Liver (tissue), 3 donors: ENCODE measurements at regions not wholly inside any gene's neighbourhood (a gene's known extent, or its start where the extent isn't known, plus 50 kb on each side); places are given as distances from the start of the nearest gene placed in this dataset.

ENCODE experiments used
- FOXA2 ChIP-seq: IDR thresholded peaks from 2 replicates; pipeline ENCODE4 v1.6.1; 2016; ENCODE audit warnings: antibody characterized with exemption
- HNF4A ChIP-seq, 2 donors: conservative IDR thresholded peaks; 2 replicates each; pipeline ENCODE4 v1.6.1; 2016; ENCODE audit warnings: antibody characterized with exemption in 2 of 2, mild to moderate bottlenecking in 2 of 2
- JUND ChIP-seq, 2 donors: IDR thresholded peaks; 2 replicates each; pipeline ENCODE4 v1.6.1; 2016; ENCODE audit warnings: antibody characterized with exemption in 2 of 2
- NR2F2 ChIP-seq: IDR thresholded peaks from 2 replicates; pipeline ENCODE4 v1.6.1; 2016; ENCODE audit warnings: antibody characterized with exemption
- RAD21 ChIP-seq, 2 donors: IDR thresholded peaks; 2 replicates each; pipeline ENCODE4 v1.6.1; 2016; ENCODE audit warnings: antibody characterized with exemption in 2 of 2, mild to moderate bottlenecking in 2 of 2
- YY1 ChIP-seq: IDR thresholded peaks from 2 replicates; pipeline ENCODE4 v1.6.1; 2016; ENCODE audit warnings: antibody characterized with exemption, mild to moderate bottlenecking
- TF ChIP-seq, protein P1 (sequence below): fragments of 150-350 bp; IDR thresholded peaks from 2 replicates; pipeline ENCODE4 v1.5.1; 2017; ENCODE audit warnings: improper control_type of control experiment, low read depth, low read length; ENCODE audit not compliant: missing input control
- TF ChIP-seq, protein P2 (sequence below): IDR thresholded peaks from 2 replicates; pipeline ENCODE4 v1.6.1; 2016; ENCODE audit warnings: antibody characterized with exemption
- TF ChIP-seq, protein P3 (sequence below): IDR thresholded peaks from 2 replicates; pipeline ENCODE4 v1.6.1; 2016; ENCODE audit warnings: antibody characterized with exemption, mild to moderate bottlenecking
- TF ChIP-seq, protein P4 (sequence below): IDR thresholded peaks from 2 replicates; pipeline ENCODE4 v1.6.1; 2016; ENCODE audit warnings: antibody characterized with exemption
- donor health status: healthy.
- donor health status: healthy.

DNA sequence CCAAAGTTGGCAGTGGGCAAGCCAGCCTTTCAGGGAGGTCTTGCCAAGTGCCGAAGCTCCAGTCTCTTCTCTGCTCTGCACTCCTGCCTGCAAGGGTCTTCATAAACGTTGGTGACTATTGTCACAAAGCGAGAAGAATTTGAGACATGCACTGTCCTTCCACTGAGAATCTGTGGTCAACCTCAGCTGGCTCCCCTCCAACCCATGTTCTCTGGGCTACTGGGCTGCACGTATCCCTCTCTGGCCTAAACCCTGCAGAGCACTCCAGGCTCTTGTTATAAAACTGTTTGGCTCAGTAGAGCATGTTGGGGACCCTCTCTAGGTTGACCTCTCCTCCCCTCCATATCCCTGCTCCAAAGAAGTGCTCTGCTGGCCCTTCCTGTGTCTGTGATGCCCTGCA, 260.4 kb upstream of the NFE2L3 start:
- TF ChIP-seq, protein P1, sequence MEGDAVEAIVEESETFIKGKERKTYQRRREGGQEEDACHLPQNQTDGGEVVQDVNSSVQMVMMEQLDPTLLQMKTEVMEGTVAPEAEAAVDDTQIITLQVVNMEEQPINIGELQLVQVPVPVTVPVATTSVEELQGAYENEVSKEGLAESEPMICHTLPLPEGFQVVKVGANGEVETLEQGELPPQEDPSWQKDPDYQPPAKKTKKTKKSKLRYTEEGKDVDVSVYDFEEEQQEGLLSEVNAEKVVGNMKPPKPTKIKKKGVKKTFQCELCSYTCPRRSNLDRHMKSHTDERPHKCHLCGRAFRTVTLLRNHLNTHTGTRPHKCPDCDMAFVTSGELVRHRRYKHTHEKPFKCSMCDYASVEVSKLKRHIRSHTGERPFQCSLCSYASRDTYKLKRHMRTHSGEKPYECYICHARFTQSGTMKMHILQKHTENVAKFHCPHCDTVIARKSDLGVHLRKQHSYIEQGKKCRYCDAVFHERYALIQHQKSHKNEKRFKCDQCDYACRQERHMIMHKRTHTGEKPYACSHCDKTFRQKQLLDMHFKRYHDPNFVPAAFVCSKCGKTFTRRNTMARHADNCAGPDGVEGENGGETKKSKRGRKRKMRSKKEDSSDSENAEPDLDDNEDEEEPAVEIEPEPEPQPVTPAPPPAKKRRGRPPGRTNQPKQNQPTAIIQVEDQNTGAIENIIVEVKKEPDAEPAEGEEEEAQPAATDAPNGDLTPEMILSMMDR, result no peak
- TF ChIP-seq, protein P2, sequence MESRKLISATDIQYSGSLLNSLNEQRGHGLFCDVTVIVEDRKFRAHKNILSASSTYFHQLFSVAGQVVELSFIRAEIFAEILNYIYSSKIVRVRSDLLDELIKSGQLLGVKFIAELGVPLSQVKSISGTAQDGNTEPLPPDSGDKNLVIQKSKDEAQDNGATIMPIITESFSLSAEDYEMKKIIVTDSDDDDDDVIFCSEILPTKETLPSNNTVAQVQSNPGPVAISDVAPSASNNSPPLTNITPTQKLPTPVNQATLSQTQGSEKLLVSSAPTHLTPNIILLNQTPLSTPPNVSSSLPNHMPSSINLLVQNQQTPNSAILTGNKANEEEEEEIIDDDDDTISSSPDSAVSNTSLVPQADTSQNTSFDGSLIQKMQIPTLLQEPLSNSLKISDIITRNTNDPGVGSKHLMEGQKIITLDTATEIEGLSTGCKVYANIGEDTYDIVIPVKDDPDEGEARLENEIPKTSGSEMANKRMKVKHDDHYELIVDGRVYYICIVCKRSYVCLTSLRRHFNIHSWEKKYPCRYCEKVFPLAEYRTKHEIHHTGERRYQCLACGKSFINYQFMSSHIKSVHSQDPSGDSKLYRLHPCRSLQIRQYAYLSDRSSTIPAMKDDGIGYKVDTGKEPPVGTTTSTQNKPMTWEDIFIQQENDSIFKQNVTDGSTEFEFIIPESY, result no peak
- TF ChIP-seq JUND (IDR thresholded peaks at IDR 0.05), result no peak
- no peak for TF ChIP-seq YY1
- TF ChIP-seq NR2F2, result no peak
- TF ChIP-seq, protein P3, sequence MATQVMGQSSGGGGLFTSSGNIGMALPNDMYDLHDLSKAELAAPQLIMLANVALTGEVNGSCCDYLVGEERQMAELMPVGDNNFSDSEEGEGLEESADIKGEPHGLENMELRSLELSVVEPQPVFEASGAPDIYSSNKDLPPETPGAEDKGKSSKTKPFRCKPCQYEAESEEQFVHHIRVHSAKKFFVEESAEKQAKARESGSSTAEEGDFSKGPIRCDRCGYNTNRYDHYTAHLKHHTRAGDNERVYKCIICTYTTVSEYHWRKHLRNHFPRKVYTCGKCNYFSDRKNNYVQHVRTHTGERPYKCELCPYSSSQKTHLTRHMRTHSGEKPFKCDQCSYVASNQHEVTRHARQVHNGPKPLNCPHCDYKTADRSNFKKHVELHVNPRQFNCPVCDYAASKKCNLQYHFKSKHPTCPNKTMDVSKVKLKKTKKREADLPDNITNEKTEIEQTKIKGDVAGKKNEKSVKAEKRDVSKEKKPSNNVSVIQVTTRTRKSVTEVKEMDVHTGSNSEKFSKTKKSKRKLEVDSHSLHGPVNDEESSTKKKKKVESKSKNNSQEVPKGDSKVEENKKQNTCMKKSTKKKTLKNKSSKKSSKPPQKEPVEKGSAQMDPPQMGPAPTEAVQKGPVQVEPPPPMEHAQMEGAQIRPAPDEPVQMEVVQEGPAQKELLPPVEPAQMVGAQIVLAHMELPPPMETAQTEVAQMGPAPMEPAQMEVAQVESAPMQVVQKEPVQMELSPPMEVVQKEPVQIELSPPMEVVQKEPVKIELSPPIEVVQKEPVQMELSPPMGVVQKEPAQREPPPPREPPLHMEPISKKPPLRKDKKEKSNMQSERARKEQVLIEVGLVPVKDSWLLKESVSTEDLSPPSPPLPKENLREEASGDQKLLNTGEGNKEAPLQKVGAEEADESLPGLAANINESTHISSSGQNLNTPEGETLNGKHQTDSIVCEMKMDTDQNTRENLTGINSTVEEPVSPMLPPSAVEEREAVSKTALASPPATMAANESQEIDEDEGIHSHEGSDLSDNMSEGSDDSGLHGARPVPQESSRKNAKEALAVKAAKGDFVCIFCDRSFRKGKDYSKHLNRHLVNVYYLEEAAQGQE, result no peak
- no peak for TF ChIP-seq FOXA2
- TF ChIP-seq, protein P4, sequence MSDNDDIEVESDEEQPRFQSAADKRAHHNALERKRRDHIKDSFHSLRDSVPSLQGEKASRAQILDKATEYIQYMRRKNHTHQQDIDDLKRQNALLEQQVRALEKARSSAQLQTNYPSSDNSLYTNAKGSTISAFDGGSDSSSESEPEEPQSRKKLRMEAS, result no peak
- TF ChIP-seq RAD21 (IDR thresholded peaks at IDR 0.05), result no peak
- TF ChIP-seq HNF4A (conservative IDR thresholded peaks at IDR 0.05), result no peak
